HG03378 (cell line): ENCODE measurements at regions not wholly inside any gene's neighbourhood (a gene's known extent, or its start where the extent isn't known, plus 50 kb on each side); places are given as distances from the start of the nearest gene placed in this dataset.

Experiments
- ATAC-seq: cut with Tn5 transposase; IDR thresholded peaks from one replicate; pipeline ENCODE4 v1.9.1; 2021; ENCODE audit warnings: mild to moderate bottlenecking, moderate library complexity; ENCODE audit not compliant: unreplicated experiment

DNA sequence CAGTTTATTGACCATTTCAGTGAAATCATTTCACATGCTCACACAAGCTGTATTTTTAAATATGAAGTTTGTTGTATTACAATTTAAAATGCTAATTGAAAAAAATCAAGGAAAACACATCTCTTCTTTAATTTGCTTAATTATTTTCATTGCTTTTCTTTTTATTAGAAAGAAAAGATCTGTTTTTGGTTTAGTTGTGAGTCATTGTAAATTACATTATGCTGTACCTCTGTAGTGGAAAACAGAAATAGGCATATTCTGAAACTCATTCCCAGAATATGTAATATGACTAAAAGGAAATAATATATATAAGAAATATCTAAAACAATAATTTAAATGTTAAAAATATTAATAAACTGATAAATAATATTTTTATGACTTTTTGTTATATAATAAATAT, 161.9 kb downstream of the HGF start:
- no peak for ATAC-seq

- no peak for ATAC-seq
These were observed 163.6 kb downstream of the HGF start for GRCh38 chr7:81606078-81606863.

GRCh38 chr7:81605493-81605892, 164.4 kb downstream of the HGF start:
- no peak for ATAC-seq

- ATAC-seq = no peak
These were observed 165.1 kb downstream of the HGF start for GRCh38 chr7:81604808-81605174.

GRCh38 chr7:81604075-81604807, 165.6 kb downstream of the HGF start:
- ATAC-seq = no peak

DNA sequence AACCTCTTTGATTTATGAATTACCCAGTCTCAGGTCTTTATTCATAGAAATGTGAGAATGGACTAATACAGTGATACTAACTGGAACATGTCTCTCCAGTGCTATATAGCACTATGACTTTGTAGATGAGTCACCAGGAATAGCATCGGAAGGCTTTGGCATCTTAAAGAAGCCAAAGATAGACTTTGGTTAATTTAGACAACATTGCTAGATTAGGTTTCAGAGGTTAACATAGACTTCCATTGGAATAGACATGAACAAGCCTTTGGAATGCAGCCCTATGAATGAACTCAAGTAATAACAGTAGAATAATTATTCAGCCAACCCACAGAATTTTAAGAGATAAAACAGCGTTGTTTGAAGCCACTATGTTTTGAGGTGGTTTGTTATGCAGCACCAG, 169.2 kb downstream of the HGF start:
- ATAC-seq = no peak

DNA sequence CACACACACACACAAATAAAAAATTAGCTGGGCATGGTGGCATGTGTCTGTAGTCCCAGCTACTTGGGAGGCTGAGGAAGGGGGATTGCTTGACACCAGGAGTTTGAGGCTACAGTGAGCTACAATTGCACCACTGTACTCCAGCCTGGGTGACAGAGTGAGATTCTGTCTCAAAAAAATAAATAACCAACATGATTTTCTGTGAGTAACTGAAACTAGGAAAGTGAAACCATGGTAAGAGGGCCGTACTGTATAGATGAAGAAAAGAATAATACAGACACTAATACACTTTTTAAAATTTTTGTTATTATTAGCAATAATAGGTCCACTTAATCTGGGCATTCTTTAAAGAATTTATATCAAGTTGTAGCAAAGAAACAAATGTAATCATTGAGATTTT, 170.9 kb downstream of the HGF start:
- no peak for ATAC-seq

- ATAC-seq = no peak
These were observed 175.1 kb downstream of the HGF start for GRCh38 chr7:81594767-81595166.

DNA sequence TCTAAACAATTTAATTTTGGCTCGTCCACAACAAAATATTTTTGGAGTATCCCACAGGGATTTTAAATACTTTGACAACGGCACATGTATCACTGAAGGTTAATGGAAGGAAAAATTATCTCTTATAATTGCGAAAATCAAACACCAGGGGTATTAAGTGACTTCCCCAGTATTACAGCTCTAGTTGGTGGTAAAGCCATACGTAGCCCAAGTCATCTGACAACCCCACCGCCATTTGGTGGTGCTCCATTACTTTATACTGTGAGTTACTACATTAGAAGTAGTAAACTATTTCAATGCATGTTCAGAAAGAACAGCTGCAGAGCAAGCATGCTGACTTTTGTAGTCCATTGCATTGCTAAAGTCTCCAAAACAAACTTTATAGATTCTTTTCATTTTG, 179.7 kb downstream of the HGF start:
- no peak for ATAC-seq

GRCh38 chr7:81584667-81585066, 185.2 kb downstream of the HGF start:
- ATAC-seq = no peak

DNA sequence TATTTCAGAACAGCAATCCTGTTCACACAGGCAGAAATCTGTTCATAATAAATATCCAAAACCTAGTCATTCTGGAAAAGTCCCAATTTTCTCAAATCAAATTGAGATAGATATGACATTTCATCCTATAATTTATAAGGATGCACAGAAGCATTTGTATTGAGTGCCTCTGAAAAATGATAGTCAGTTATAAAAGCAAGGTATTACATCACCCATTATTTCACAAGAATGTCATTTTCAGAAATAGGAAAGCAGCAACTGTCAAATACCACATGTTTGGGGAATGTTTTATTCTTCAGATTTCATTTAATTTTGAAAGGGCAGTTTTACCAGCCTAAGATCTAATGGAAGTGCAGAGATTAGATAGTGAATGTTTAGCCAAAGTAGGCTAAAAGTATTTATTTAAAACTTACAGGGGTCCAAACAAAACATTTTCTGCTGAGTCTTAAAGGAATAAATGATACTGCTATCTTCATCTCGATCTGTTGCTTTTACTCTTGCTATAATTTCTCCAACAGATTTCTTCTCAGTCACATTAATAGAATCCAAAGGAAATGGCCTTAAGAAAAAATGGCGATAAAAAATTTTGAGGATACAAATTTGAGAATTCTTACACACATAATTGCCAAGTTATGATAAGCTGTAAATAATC, 185.8 kb downstream of the HGF start:
- no peak for ATAC-seq

DNA sequence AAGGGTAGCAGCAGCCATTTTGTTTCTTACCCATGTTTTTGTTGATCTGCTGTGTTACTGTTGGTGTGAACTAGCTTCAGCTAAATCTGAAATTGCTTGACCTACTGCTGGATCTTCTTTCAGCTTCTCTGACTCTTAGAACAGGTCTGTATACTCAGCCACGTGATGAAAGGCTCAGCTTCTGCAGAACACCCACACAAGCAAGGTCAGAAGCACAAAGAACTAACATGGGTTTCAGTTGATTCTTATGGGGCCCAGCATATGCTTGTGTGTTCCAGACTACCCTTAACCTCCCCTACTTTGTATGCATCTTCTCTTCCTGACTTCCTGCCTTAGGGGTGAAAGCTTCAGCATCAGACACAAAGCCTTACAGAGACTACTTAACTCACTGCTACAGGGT, 186.8 kb downstream of the HGF start:
- ATAC-seq = no peak

DNA sequence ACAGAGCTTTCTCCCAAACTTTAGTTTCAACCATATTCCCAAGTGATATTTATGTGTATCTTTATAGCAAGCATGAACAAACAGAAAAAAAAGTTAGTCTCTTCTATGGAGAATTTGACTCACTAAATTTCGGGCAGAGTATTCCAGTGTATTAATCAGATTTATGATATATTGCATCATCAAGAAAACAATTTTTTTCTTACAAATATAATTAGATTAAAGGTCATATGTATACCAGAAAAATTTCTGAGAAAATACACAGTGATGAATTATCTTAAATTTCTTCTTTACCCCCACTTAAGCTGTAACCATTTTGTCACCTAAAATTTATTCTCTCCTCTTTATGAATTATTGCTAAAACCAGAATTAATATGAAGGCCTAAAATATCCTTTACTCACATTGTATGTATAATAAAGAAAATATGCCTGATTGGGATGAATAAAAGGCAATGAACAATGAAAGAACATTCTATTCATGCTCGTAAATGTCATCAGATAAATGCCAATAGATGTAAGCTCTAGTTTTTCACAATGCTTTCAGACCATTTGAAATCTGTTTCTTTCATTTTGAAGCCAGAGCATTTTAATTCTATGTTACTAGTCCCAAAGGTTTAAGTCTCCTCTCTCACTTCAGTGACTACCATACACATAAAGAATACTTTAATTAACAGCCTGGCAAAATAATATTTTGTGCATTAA, 192.1 kb downstream of the HGF start:
- ATAC-seq = no peak

GRCh38 chr7:81574723-81575326, 195.0 kb downstream of the HGF start:
- ATAC-seq = no peak

DNA sequence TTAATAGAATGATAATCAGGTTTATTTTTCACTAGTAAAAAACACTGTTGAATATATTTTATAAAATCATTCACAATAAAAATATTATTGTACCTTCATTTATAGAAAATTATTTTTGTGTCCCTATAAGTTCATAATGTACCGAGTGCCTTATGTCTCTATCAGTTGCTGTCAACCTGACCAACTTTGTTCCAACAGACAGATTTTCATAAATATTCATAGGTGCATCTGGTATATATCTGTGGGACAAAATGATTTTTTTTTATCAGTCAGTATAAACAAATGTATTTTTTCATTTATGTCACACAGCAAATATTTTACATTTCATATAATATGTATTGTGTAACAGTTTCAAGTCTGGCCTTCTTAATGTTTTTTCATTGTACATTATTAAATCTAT, 195.9 kb downstream of the HGF start:
- ATAC-seq = no peak

GRCh38 chr7:81573128-81573527, 196.7 kb downstream of the HGF start:
- no peak for ATAC-seq

- no peak for ATAC-seq
These were observed 207.3 kb downstream of the HGF start for GRCh38 chr7:81562581-81562980.

- ATAC-seq = no peak
These were observed 209.1 kb downstream of the HGF start for GRCh38 chr7:81560708-81561107.

DNA sequence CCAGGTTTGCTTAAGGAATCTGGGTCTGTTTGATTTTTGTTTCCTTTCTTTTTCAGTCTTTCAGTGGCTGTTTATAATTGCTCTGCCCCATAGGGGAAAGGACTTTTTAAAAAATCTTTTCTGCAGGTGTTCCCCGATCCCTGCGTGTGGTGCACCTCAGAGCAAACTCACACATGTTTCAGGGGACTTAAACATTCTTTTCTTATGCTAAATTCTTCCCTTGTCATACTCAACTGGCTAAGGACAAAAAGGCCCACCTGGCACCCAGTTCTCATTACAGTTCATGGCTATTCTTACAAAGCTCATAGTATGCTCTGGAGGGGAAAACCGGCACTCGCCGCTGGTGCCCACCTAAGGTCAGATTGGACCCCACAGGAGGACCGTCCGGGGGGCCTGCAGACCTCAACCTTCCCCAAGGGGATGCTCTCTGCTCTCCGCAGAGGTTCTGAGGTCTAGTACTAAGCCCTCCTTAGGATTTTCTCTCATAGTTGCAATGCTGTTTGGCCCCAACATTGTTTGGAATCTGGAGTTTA, 220.3 kb downstream of the HGF start:
- ATAC-seq = no peak

GRCh38 chr7:81534996-81535395, 234.9 kb downstream of the HGF start:
- no peak for ATAC-seq

GRCh38 chr7:81534446-81534845, 235.4 kb downstream of the HGF start:
- no peak for ATAC-seq
